ENCODE measurements at regions not wholly inside any gene's neighbourhood (a gene's known extent, or its start where the extent isn't known, plus 50 kb on each side); places are given as distances from the start of the nearest gene placed in this dataset.
A peak's percentile ranks its signal among the peaks of the same experiment; 100 is the strongest.

- H3K27me3 ChIP-seq, result no peaks in the 10 kb centered on the region
- peak overlapping the region; percentile 93 for H3K27ac ChIP-seq
- DNase-seq (ENCODE audit: low read depth in 1 of 2, low spot score in 1 of 2), result no peak
- H3K4me1 ChIP-seq (ENCODE audit: low read depth), result peaks cover 63% of the 10 kb centered on the region
- no peaks in the 10 kb centered on the region for H3K9me3 ChIP-seq (ENCODE audit: low read depth)
- no peak for TF ChIP-seq CTCF (IDR thresholded peaks at IDR 0.05; ENCODE audit: low read depth, low read length)
- H3K4me3 ChIP-seq, result no peak overlapping the region
- H3K36me3 ChIP-seq, result no peaks in the 10 kb centered on the region
Observed at GRCh38 chr13:43988302-43988701, 108.6 kb downstream of the LACC1 start.

- no peak for TF ChIP-seq CTCF (IDR thresholded peaks at IDR 0.05; ENCODE audit: low read depth, low read length)
- Histone ChIP-seq H3K36me3 (no peaks in the 10 kb centered on the region), H3K9me3 (ENCODE audit: low read depth) (no peaks in the 10 kb centered on the region), H3K27ac (peak overlapping the region; percentile 8), H3K4me1 (ENCODE audit: low read depth) (peaks cover 46% of the 10 kb centered on the region), H3K27me3 (no peaks in the 10 kb centered on the region), H3K4me3 (no peak overlapping the region)
- DNase-seq (ENCODE audit: low read depth in 1 of 2, low spot score in 1 of 2), result no peak
Observed at GRCh38 chr13:43990021-43990420, 110.3 kb downstream of the LACC1 start.

GRCh38 chr13:43990829-43991228 lies 111.1 kb downstream of the LACC1 start:
- H3K4me1 ChIP-seq (ENCODE audit: low read depth), result peaks cover 38% of the 10 kb centered on the region
- no peak for DNase-seq (ENCODE audit: low read depth in 1 of 2, low spot score in 1 of 2)
- no peaks in the 10 kb centered on the region for H3K9me3 ChIP-seq (ENCODE audit: low read depth)
- no peaks in the 10 kb centered on the region for H3K27me3 ChIP-seq
- no peak for TF ChIP-seq CTCF (IDR thresholded peaks at IDR 0.05; ENCODE audit: low read depth, low read length)
- no peaks in the 10 kb centered on the region for H3K36me3 ChIP-seq
- no peak overlapping the region for H3K27ac ChIP-seq
- H3K4me3 ChIP-seq, result no peak overlapping the region

GRCh38 chr13:43991773-43992201 lies 112.1 kb downstream of the LACC1 start:
- H3K27me3 ChIP-seq, result no peaks in the 10 kb centered on the region
- no peak overlapping the region for H3K4me3 ChIP-seq
- no peak for DNase-seq (ENCODE audit: low read depth in 1 of 2, low spot score in 1 of 2)
- peaks cover 29% of the 10 kb centered on the region for H3K4me1 ChIP-seq (ENCODE audit: low read depth)
- H3K9me3 ChIP-seq (ENCODE audit: low read depth), result no peaks in the 10 kb centered on the region
- H3K27ac ChIP-seq, result no peak overlapping the region
- no peaks in the 10 kb centered on the region for H3K36me3 ChIP-seq
- no peak for TF ChIP-seq CTCF (IDR thresholded peaks at IDR 0.05; ENCODE audit: low read depth, low read length)

GRCh38 chr13:43992211-43992610 lies 112.5 kb downstream of the LACC1 start:
- H3K4me1 ChIP-seq (ENCODE audit: low read depth), result peaks cover 25% of the 10 kb centered on the region
- no peak for DNase-seq (ENCODE audit: low read depth in 1 of 2, low spot score in 1 of 2)
- H3K9me3 ChIP-seq (ENCODE audit: low read depth), result no peaks in the 10 kb centered on the region
- no peaks in the 10 kb centered on the region for H3K27me3 ChIP-seq
- H3K27ac ChIP-seq, result no peak overlapping the region
- no peak for TF ChIP-seq CTCF (IDR thresholded peaks at IDR 0.05; ENCODE audit: low read depth, low read length)
- H3K4me3 ChIP-seq, result no peak overlapping the region
- no peaks in the 10 kb centered on the region for H3K36me3 ChIP-seq
